ENCODE measurements at regions not wholly inside any gene's neighbourhood (a gene's known extent, or its start where the extent isn't known, plus 50 kb on each side); places are given as distances from the start of the nearest gene placed in this dataset.

- Histone ChIP-seq H3K36me3 (ENCODE audit: low read length) (no peaks in the 10 kb centered on the region), H3K79me2 (ENCODE audit: insufficient read depth, low read length) (no peaks in the 10 kb centered on the region), H3K4me2 (ENCODE audit: low read depth, low read length, poor library complexity, severe bottlenecking) (no peak overlapping the region), H4K20me1 (ENCODE audit: low read depth, low read length) (no peaks in the 10 kb centered on the region), H2AFZ (ENCODE audit: low read depth, low read length, severe bottlenecking) (no peak overlapping the region), H3K27me3 (ENCODE audit: low read length) (no peaks in the 10 kb centered on the region), H3K9me2 (replicated peaks; ENCODE audit: insufficient read depth, low read length) (no peaks in the 10 kb centered on the region), H3F3A (ENCODE audit: insufficient read depth) (no peaks in the 10 kb centered on the region), H3K4me3 (ENCODE audit: insufficient read depth, low read length, poor library complexity, severe bottlenecking) (no peak overlapping the region), H3K9me3 (ENCODE audit: insufficient read depth, low read length) (no peaks in the 10 kb centered on the region), H3K9ac (ENCODE audit: low read length) (no peak overlapping the region), H3K27ac (ENCODE audit: low read depth, low read length) (no peak overlapping the region)
- TF ChIP-seq, protein P1, sequence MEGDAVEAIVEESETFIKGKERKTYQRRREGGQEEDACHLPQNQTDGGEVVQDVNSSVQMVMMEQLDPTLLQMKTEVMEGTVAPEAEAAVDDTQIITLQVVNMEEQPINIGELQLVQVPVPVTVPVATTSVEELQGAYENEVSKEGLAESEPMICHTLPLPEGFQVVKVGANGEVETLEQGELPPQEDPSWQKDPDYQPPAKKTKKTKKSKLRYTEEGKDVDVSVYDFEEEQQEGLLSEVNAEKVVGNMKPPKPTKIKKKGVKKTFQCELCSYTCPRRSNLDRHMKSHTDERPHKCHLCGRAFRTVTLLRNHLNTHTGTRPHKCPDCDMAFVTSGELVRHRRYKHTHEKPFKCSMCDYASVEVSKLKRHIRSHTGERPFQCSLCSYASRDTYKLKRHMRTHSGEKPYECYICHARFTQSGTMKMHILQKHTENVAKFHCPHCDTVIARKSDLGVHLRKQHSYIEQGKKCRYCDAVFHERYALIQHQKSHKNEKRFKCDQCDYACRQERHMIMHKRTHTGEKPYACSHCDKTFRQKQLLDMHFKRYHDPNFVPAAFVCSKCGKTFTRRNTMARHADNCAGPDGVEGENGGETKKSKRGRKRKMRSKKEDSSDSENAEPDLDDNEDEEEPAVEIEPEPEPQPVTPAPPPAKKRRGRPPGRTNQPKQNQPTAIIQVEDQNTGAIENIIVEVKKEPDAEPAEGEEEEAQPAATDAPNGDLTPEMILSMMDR (IDR thresholded peaks at IDR 0.05; ENCODE audit: insufficient read depth, low read length, poor library complexity, severe bottlenecking), result no peak
- no peak for TF ChIP-seq EZH2phosphoT487 (conservative IDR thresholded peaks at IDR 0.05; ENCODE audit: low read length)
Measured at GRCh38 chr12:97757481-97758193, 295.0 kb downstream of the RMST start.

- Histone ChIP-seq H3K9me3 (ENCODE audit: insufficient read depth, low read length) (no peaks in the 10 kb centered on the region), H4K20me1 (ENCODE audit: low read depth, low read length) (no peaks in the 10 kb centered on the region), H3F3A (ENCODE audit: insufficient read depth) (no peaks in the 10 kb centered on the region), H3K27me3 (ENCODE audit: low read length) (no peaks in the 10 kb centered on the region), H3K9me2 (replicated peaks; ENCODE audit: insufficient read depth, low read length) (no peaks in the 10 kb centered on the region), H3K36me3 (ENCODE audit: low read length) (no peaks in the 10 kb centered on the region), H3K4me3 (ENCODE audit: insufficient read depth, low read length, poor library complexity, severe bottlenecking) (no peak overlapping the region), H3K4me2 (ENCODE audit: low read depth, low read length, poor library complexity, severe bottlenecking) (no peak overlapping the region), H3K27ac (ENCODE audit: low read depth, low read length) (no peak overlapping the region), H2AFZ (ENCODE audit: low read depth, low read length, severe bottlenecking) (no peak overlapping the region), H3K79me2 (ENCODE audit: insufficient read depth, low read length) (no peaks in the 10 kb centered on the region), H3K9ac (ENCODE audit: low read length) (no peak overlapping the region)
- TF ChIP-seq, protein P1 (IDR thresholded peaks at IDR 0.05; ENCODE audit: insufficient read depth, low read length, poor library complexity, severe bottlenecking), result no peak
- no peak for TF ChIP-seq EZH2phosphoT487 (conservative IDR thresholded peaks at IDR 0.05; ENCODE audit: low read length)
Measured at GRCh38 chr12:97758194-97758501, 295.5 kb downstream of the RMST start.

- Histone ChIP-seq H3F3A (ENCODE audit: insufficient read depth) (no peaks in the 10 kb centered on the region), H3K4me3 (ENCODE audit: insufficient read depth, low read length, poor library complexity, severe bottlenecking) (no peak overlapping the region), H3K79me2 (ENCODE audit: insufficient read depth, low read length) (no peaks in the 10 kb centered on the region), H3K9me3 (ENCODE audit: insufficient read depth, low read length) (no peaks in the 10 kb centered on the region), H3K27me3 (ENCODE audit: low read length) (no peaks in the 10 kb centered on the region), H3K36me3 (ENCODE audit: low read length) (no peaks in the 10 kb centered on the region), H3K9ac (ENCODE audit: low read length) (no peak overlapping the region), H3K27ac (ENCODE audit: low read depth, low read length) (no peak overlapping the region), H3K4me2 (ENCODE audit: low read depth, low read length, poor library complexity, severe bottlenecking) (no peak overlapping the region), H4K20me1 (ENCODE audit: low read depth, low read length) (no peaks in the 10 kb centered on the region), H3K9me2 (replicated peaks; ENCODE audit: insufficient read depth, low read length) (no peaks in the 10 kb centered on the region), H2AFZ (ENCODE audit: low read depth, low read length, severe bottlenecking) (no peak overlapping the region)
- TF ChIP-seq, protein P1 (IDR thresholded peaks at IDR 0.05; ENCODE audit: insufficient read depth, low read length, poor library complexity, severe bottlenecking), result no peak
- no peak for TF ChIP-seq EZH2phosphoT487 (conservative IDR thresholded peaks at IDR 0.05; ENCODE audit: low read length)
Measured at GRCh38 chr12:97758586-97758985, 296.0 kb downstream of the RMST start.
